Stimulated activated CD4-positive, alpha-beta T cell treated with anti-CD3 and anti-CD28 coated beads, Interleukin-2, amount 100 ng/mL, for 4 hours (primary cell): ENCODE measurements at regions not wholly inside any gene's neighbourhood (a gene's known extent, or its start where the extent isn't known, plus 50 kb on each side); places are given as distances from the start of the nearest gene placed in this dataset.

ENCODE experiments used
- DNase-seq: peaks from one replicate; pipeline ENCODE4 v3.0.0-alpha.2; 2020; ENCODE audit warnings: low read depth

- no peak for DNase-seq
These were observed 55.2 kb downstream of the IRX2 start for GRCh38 chr5:2696156-2696807.

GRCh38 chr5:2695200-2695891 lies 56.1 kb downstream of the IRX2 start:
- DNase-seq, result no peak

- DNase-seq, result no peak
These were observed 59.9 kb downstream of the IRX2 start for GRCh38 chr5:2691530-2691929.

- DNase-seq, result no peak
These were observed 61.2 kb downstream of the IRX2 start for GRCh38 chr5:2690293-2690692.

GRCh38 chr5:2688586-2688985 lies 62.9 kb downstream of the IRX2 start:
- no peak for DNase-seq

- DNase-seq, result no peak
These were observed 63.7 kb downstream of the IRX2 start for GRCh38 chr5:2687746-2688145.

GRCh38 chr5:2686321-2687124 lies 65.0 kb downstream of the IRX2 start:
- no peak for DNase-seq

- no peak for DNase-seq
These were observed 65.7 kb downstream of the IRX2 start for GRCh38 chr5:2685651-2686272.

GRCh38 chr5:2684606-2685005 lies 66.9 kb downstream of the IRX2 start:
- DNase-seq, result no peak

- no peak for DNase-seq
These were observed 67.8 kb downstream of the IRX2 start for GRCh38 chr5:2683720-2684119.

GRCh38 chr5:2681476-2681875 lies 70.0 kb downstream of the IRX2 start:
- DNase-seq, result no peak

GRCh38 chr5:2680979-2681378 lies 70.5 kb downstream of the IRX2 start:
- no peak for DNase-seq

GRCh38 chr5:2677689-2678088 lies 73.8 kb downstream of the IRX2 start:
- no peak for DNase-seq

GRCh38 chr5:2675548-2675947 lies 75.9 kb downstream of the IRX2 start:
- no peak for DNase-seq

GRCh38 chr5:2674456-2674855 lies 77.0 kb downstream of the IRX2 start:
- DNase-seq, result no peak

- DNase-seq, result no peak
These were observed 80.5 kb downstream of the IRX2 start for GRCh38 chr5:2670940-2671339.

- DNase-seq, result no peak
These were observed 81.6 kb downstream of the IRX2 start for GRCh38 chr5:2669913-2670312.

GRCh38 chr5:2669259-2669658 lies 82.2 kb downstream of the IRX2 start:
- DNase-seq, result no peak

GRCh38 chr5:2666081-2666480 lies 85.4 kb downstream of the IRX2 start:
- no peak for DNase-seq

- no peak for DNase-seq
These were observed 88.0 kb downstream of the IRX2 start for GRCh38 chr5:2663489-2663888.

- no peak for DNase-seq
These were observed 91.2 kb downstream of the IRX2 start for GRCh38 chr5:2660315-2660714.

- no peak for DNase-seq
These were observed 92.5 kb downstream of the IRX2 start for GRCh38 chr5:2658881-2659470.
